Adrenal gland (tissue), 9 donors: ENCODE measurements at regions not wholly inside any gene's neighbourhood (a gene's known extent, or its start where the extent isn't known, plus 50 kb on each side); places are given as distances from the start of the nearest gene placed in this dataset.

Source experiments
- DNase-seq, 7 donors: peaks; one replicate each; pipeline ENCODE4 v3.0.0-alpha.2; 2019 to 2020
- H3K27ac ChIP-seq, 5 donors: fragments of 200-600 bp; sonication (generic) in 4 of 5; 1 replicate in 3 of 5; 2 replicates in 2 of 5; pipeline versions ENCODE4 v1.5.1 to v1.8.0; 2016 to 2020; ENCODE audit warnings: mild to moderate bottlenecking in 1 of 5
- H3K27me3 ChIP-seq: fragments of 200-600 bp; 2 replicates; pipeline ENCODE4 v1.8.0; 2021
- H3K36me3 ChIP-seq, 2 donors: fragments of 200-600 bp; replicated peaks in 1 of 2; 1 replicate in 1 of 2; 2 replicates in 1 of 2; pipeline versions ENCODE4 v1.5.1 to v1.8.0; 2018 to 2022
- H3K4me1 ChIP-seq, 2 donors: fragments of 200-600 bp; replicated peaks in 1 of 2; 1 replicate in 1 of 2; 2 replicates in 1 of 2; pipeline versions ENCODE4 v1.5.1 to v1.8.0; 2018 to 2021
- H3K4me3 ChIP-seq, 4 donors: fragments of 200-600 bp; sonication (generic) in 3 of 4; one replicate each; pipeline ENCODE4 v1.5.1; 2016 to 2018
- H3K9me3 ChIP-seq, 3 donors: fragments of 200-600 bp; sonication (generic) in 1 of 3; replicated peaks in 1 of 3; 1 replicate in 2 of 3; 2 replicates in 1 of 3; pipeline versions ENCODE4 v1.5.1 to v1.8.0; 2016 to 2021
- CTCF ChIP-seq, 6 experiments: fragments of 450-650 bp in 4 of 6; fragments of 200-600 bp in 2 of 6; sonication (generic) in 1 of 6; IDR thresholded peaks; 1 replicate in 5 of 6; 2 replicates in 1 of 6; pipeline versions ENCODE4 v1.5.1 to v1.8.0; 2016 to 2021; ENCODE audit warnings: antibody characterized with exemption in 6 of 6, mild to moderate bottlenecking in 2 of 6, moderate library complexity in 1 of 6
- POLR2A ChIP-seq, 2 donors: fragments of 450-650 bp; IDR thresholded peaks; one replicate each; pipeline ENCODE4 v1.6.1; 2017; ENCODE audit warnings: antibody characterized with exemption in 2 of 2, mild to moderate bottlenecking in 2 of 2, moderate library complexity in 1 of 2
- WGBS, 4 donors: extraction: QIAGEN DNeasy Blood & Tissue Kit in 2 of 4; methylation state at CpG; one replicate each; pipeline versions ENCODE4 v1.1.5 to v1.1.7; 2013 to 2017; 5-methylcytosine and 5-hydroxymethylcytosine counted together
- intact Hi-C, 2 donors: fragments of 100-400 bp; cut with DNase I; formaldehyde crosslinking; loops; one replicate each; pipeline versions ENCODE4 v1.14.1 to v1.15.0; 2022 to 2023
- donor health status: healthy with polysubstance abuse.
- donor health status: Bipolar disorder and iron deficiency.
- donor health status: DM: yes; HTN: yes; CAD: no.
- donor health status: DM: no; HTN: no; CAD: no.
- donor health status: DM: no; HTN: no; CAD: no.

- H3K4me3 ChIP-seq = no peak overlapping the region
- H3K27me3 ChIP-seq = no peaks in the 10 kb centered on the region
- H3K36me3 ChIP-seq = no peaks in the 10 kb centered on the region
- DNase-seq = no peak
- no peak overlapping the region for H3K27ac ChIP-seq
- H3K4me1 ChIP-seq = no peaks in the 10 kb centered on the region
- TF ChIP-seq CTCF (IDR thresholded peaks at IDR 0.05) = no peak
- no peak for TF ChIP-seq POLR2A (IDR thresholded peaks at IDR 0.05)
- WGBS, 4 donors = 87 to 96% (median 90%) methylated on average over 5 of the region's 5 CpGs
- no peaks in the 10 kb centered on the region for H3K9me3 ChIP-seq
- intact Hi-C loops = no loop called here
Measured at GRCh38 chr6:169316651-169317050, 63.0 kb upstream of the THBS2 start.

GRCh38 chr6:169315830-169316614 is 62.4 kb upstream of the THBS2 start:
- no peak overlapping the region for H3K4me3 ChIP-seq
- H3K27me3 ChIP-seq = no peaks in the 10 kb centered on the region
- H3K27ac ChIP-seq = no peak overlapping the region
- H3K4me1 ChIP-seq = no peaks in the 10 kb centered on the region
- no peak for DNase-seq
- H3K9me3 ChIP-seq = no peaks in the 10 kb centered on the region
- intact Hi-C loops = no loop called here
- 93 to 96% (median 94%) methylated on average over 12 of the region's 12 CpGs for WGBS, 4 donors
- TF ChIP-seq CTCF (IDR thresholded peaks at IDR 0.05) (no peak), POLR2A (IDR thresholded peaks at IDR 0.05) (no peak)
- no peaks in the 10 kb centered on the region for H3K36me3 ChIP-seq

GRCh38 chr6:169313347-169314010 is 59.8 kb upstream of the THBS2 start:
- DNase-seq = no peak

More at GRCh38 chr6:169313347-169314010, 59.8 kb upstream of the THBS2 start:
- H3K9me3 ChIP-seq = no peaks in the 10 kb centered on the region
- H3K4me1 ChIP-seq = no peaks in the 10 kb centered on the region
- intact Hi-C loops = no loop called here
- H3K27me3 ChIP-seq = no peaks in the 10 kb centered on the region
- 92 to 98% (median 95%) methylated on average over 21 to 22 of the region's 22 CpGs for WGBS, 4 donors
- H3K4me3 ChIP-seq = no peak overlapping the region
- no peak for TF ChIP-seq POLR2A (IDR thresholded peaks at IDR 0.05)
- no peak for TF ChIP-seq CTCF (IDR thresholded peaks at IDR 0.05)
- H3K27ac ChIP-seq = no peak overlapping the region
- H3K36me3 ChIP-seq = no peaks in the 10 kb centered on the region
